Mesenchymal stem cell (in vitro differentiated cells and primary cell): ENCODE measurements at regions not wholly inside any gene's neighbourhood (a gene's known extent, or its start where the extent isn't known, plus 50 kb on each side); places are given as distances from the start of the nearest gene placed in this dataset.

Experiments
- DNase-seq: peaks from one replicate; pipeline ENCODE4 v3.0.0-alpha.2; 2013
- H2AFZ ChIP-seq: one replicate; pipeline ENCODE4 v1.6.1; 2013; ENCODE audit warnings: low read depth, mild to moderate bottlenecking, control low read depth, inconsistent platforms, low read length, moderate library complexity
- H2AK5ac ChIP-seq: 2 replicates; pipeline ENCODE4 v1.6.1; 2013; ENCODE audit warnings: low read length, moderate library complexity, mild to moderate bottlenecking, inconsistent platforms; ENCODE audit not compliant: severe bottlenecking
- H2BK120ac ChIP-seq: one replicate; pipeline ENCODE4 v1.6.1; 2013; ENCODE audit warnings: low read depth, mild to moderate bottlenecking, inconsistent platforms, low read length, moderate library complexity
- H2BK12ac ChIP-seq, 2 experiments: one replicate each; pipeline ENCODE4 v1.6.1; 2013; ENCODE audit warnings: inconsistent platforms in 2 of 2, low read length in 2 of 2, mild to moderate bottlenecking in 2 of 2, moderate library complexity in 2 of 2, control low read depth in 1 of 2
- H2BK15ac ChIP-seq: one replicate; pipeline ENCODE4 v1.6.1; 2013; ENCODE audit warnings: mild to moderate bottlenecking, low read depth, inconsistent platforms; ENCODE audit not compliant: poor library complexity, severe bottlenecking
- H2BK5ac ChIP-seq: 2 replicates; pipeline ENCODE4 v1.6.1; 2013; ENCODE audit warnings: low read depth, mild to moderate bottlenecking, low read length, control low read depth, inconsistent platforms; ENCODE audit not compliant: poor library complexity, severe bottlenecking
- H3K14ac ChIP-seq, 2 experiments: one replicate each; pipeline ENCODE4 v1.6.1; 2013; ENCODE audit warnings: inconsistent platforms in 2 of 2, low read length in 2 of 2, control low read depth in 1 of 2, mild to moderate bottlenecking in 1 of 2, moderate library complexity in 1 of 2
- H3K18ac ChIP-seq, 2 experiments: one replicate each; pipeline ENCODE4 v1.6.1; 2013; ENCODE audit warnings: inconsistent platforms in 2 of 2, low read length in 2 of 2, control low read depth in 1 of 2, low read depth in 1 of 2, mild to moderate bottlenecking in 1 of 2
- H3K23ac ChIP-seq, 2 experiments: one replicate each; pipeline ENCODE4 v1.6.1; 2013; ENCODE audit warnings: inconsistent platforms in 2 of 2, low read length in 2 of 2, mild to moderate bottlenecking in 2 of 2, moderate library complexity in 2 of 2, control low read depth in 1 of 2
- H3K27ac ChIP-seq: 2 replicates; pipeline ENCODE4 v1.5.1; 2013; ENCODE audit warnings: mild to moderate bottlenecking, moderate library complexity, low read length, control low read depth, inconsistent platforms; ENCODE audit not compliant: poor library complexity, severe bottlenecking
- H3K27me3 ChIP-seq, 2 experiments: 2 replicates each; pipeline versions ENCODE4 v1.6.1 to v1.7.0; 2013; ENCODE audit warnings: low read length in 2 of 2, mild to moderate bottlenecking in 2 of 2, moderate library complexity in 2 of 2, control low read depth in 1 of 2, inconsistent platforms in 1 of 2; ENCODE audit not compliant: control insufficient read depth in 1 of 2, insufficient read depth in 1 of 2
- H3K36me3 ChIP-seq, 2 experiments: 2 replicates each; pipeline versions ENCODE4 v1.6.1 to v1.7.0; 2013; ENCODE audit warnings: low read length in 2 of 2, control low read depth in 1 of 2, inconsistent platforms in 1 of 2, low read depth in 1 of 2, mild to moderate bottlenecking in 1 of 2; ENCODE audit not compliant: insufficient read depth in 2 of 2, control insufficient read depth in 1 of 2
- H3K4ac ChIP-seq, 2 experiments: one replicate each; pipeline ENCODE4 v1.6.1; 2013; ENCODE audit warnings: inconsistent platforms in 2 of 2, low read length in 2 of 2, mild to moderate bottlenecking in 2 of 2, moderate library complexity in 2 of 2, control low read depth in 1 of 2, low read depth in 1 of 2
- H3K4me1 ChIP-seq: 2 replicates; pipeline ENCODE4 v1.6.1; 2013; ENCODE audit warnings: low read depth, low read length, control low read depth; ENCODE audit not compliant: control insufficient read depth, insufficient read depth
- H3K4me2 ChIP-seq: 2 replicates; pipeline ENCODE4 v1.6.1; 2013; ENCODE audit warnings: low read length, mild to moderate bottlenecking, inconsistent platforms; ENCODE audit not compliant: poor library complexity, severe bottlenecking
- H3K4me3 ChIP-seq, 2 experiments: 2 replicates each; pipeline versions ENCODE4 v1.5.1 to v1.7.0; 2013; ENCODE audit warnings: low read length in 2 of 2, mild to moderate bottlenecking in 2 of 2, control low read depth in 1 of 2, low read depth in 1 of 2; ENCODE audit not compliant: insufficient read depth in 1 of 2
- H3K79me1 ChIP-seq: replicated peaks from 2 replicates; pipeline ENCODE4 v1.6.1; 2013; ENCODE audit warnings: mild to moderate bottlenecking, control low read depth, low read length, inconsistent platforms; ENCODE audit not compliant: poor library complexity, severe bottlenecking
- H3K9ac ChIP-seq: 2 replicates; pipeline ENCODE4 v1.7.0; 2013; ENCODE audit warnings: mild to moderate bottlenecking, low read length, moderate library complexity
- H3K9me3 ChIP-seq: 2 replicates; pipeline ENCODE4 v1.7.0; 2013; ENCODE audit warnings: mild to moderate bottlenecking, low read length; ENCODE audit not compliant: control insufficient read depth
- H4K8ac ChIP-seq: one replicate; pipeline ENCODE4 v1.6.1; 2013; ENCODE audit warnings: inconsistent platforms, mild to moderate bottlenecking, low read length, moderate library complexity
- H4K91ac ChIP-seq: one replicate; pipeline ENCODE4 v1.6.1; 2013; ENCODE audit warnings: mild to moderate bottlenecking, low read length, inconsistent platforms
- WGBS: methylation state at CpG from one replicate; pipeline ENCODE4 v1.1.7; 2013; ENCODE audit warnings: mixed read lengths; 5-methylcytosine and 5-hydroxymethylcytosine counted together

DNA sequence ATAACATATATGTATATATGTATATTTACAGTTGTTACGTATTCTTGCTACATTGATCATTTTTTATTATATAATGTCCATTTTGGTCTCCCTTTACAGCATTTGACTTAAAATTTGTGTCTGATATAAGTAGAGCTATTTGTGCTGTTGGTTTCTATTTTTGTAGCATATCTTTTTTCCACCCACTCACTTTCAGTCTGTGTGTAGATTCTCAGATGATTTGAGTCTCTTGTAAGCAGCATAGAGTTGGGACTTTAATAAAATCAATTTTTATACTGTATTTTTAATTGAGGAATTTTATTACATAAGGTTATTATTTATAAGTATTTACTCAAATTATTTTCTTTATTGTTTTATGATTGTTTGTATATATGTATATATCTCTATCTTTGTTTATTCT, 1293.7 kb downstream of the TMEM121 start:
- Histone ChIP-seq H3K4me1 (no peaks in the 10 kb centered on the region), H2BK5ac (no peak overlapping the region), H3K14ac (no peak overlapping the region), H3K18ac (no peak overlapping the region), H3K9ac (no peak overlapping the region), H2AFZ (no peak overlapping the region), H3K23ac (no peak overlapping the region), H3K36me3 (no peaks in the 10 kb centered on the region), H3K27me3 (peaks cover 0 to 2% of the 10 kb centered on the region in 2 experiments), H4K8ac (no peak overlapping the region), H3K27ac (no peak overlapping the region), H3K9me3 (no peaks in the 10 kb centered on the region), H3K4ac (no peak overlapping the region), H2BK15ac (no peak overlapping the region), H3K4me3 (no peak overlapping the region), H2BK120ac (no peak overlapping the region), H3K4me2 (no peak overlapping the region), H3K79me1 (no peaks in the 10 kb centered on the region), H2BK12ac (no peak overlapping the region), H2AK5ac (no peak overlapping the region), H4K91ac (no peak overlapping the region)
- no CpG with 5 or more reads among the region's 1 CpG for WGBS
- no peak for DNase-seq

DNA sequence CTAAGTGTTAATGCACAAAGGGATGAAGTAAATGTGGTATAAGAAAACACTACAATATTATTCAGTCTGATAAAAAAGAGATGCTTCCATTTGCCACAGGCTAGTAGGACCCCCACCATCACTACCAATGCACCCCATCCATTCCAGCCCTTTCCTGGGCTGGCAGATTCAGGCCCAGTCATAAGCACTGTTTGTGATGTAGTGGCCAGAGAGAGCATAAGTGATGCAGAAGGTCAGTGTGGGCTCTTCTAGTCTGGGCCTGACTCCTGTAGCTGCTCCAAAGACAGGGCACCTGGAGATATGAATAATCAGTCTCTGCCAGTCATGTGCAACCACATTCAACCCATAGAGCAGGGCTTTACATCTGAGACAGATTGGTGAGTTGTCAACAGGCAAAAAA, 1294.7 kb downstream of the TMEM121 start:
- H2AFZ ChIP-seq: no peak overlapping the region
- no peaks in the 10 kb centered on the region for H3K79me1 ChIP-seq
- H3K9me3 ChIP-seq: no peaks in the 10 kb centered on the region
- no peak overlapping the region for H2BK5ac ChIP-seq
- no peak overlapping the region for H3K23ac ChIP-seq
- no peak overlapping the region for H2BK15ac ChIP-seq
- no peak overlapping the region for H3K18ac ChIP-seq
- H4K91ac ChIP-seq: no peak overlapping the region
- H2BK120ac ChIP-seq: no peak overlapping the region
- peaks cover 0 to 2% of the 10 kb centered on the region in 2 experiments for H3K27me3 ChIP-seq
- no peak overlapping the region for H3K4me3 ChIP-seq
- H3K4ac ChIP-seq: no peak overlapping the region
- H3K4me2 ChIP-seq: no peak overlapping the region
- no peak overlapping the region for H4K8ac ChIP-seq
- H3K36me3 ChIP-seq: no peaks in the 10 kb centered on the region
- DNase-seq: no peak
- H3K4me1 ChIP-seq: no peaks in the 10 kb centered on the region
- no peak overlapping the region for H3K27ac ChIP-seq
- H2BK12ac ChIP-seq: no peak overlapping the region
- H3K9ac ChIP-seq: no peak overlapping the region
- H3K14ac ChIP-seq: no peak overlapping the region
- no peak overlapping the region for H2AK5ac ChIP-seq

DNA sequence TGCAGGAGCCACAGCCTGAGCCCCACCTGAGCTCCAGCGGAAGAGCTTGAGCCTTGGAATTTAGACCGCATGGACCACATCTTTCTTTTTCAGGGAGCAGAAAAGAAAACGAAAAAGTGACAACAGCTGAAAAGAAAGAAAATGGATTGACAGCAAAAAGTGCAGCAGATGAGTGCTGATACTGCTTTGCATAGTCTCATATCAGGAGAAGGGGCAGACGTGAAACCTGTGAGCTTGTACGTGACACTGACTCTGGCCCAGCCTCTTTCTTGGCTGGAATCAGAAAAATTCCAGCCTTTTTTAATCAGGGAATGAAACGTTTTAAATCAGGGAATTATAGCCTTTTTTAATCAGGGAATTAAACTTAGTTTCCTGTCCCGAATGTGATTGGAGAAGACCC, 1296.5 kb downstream of the TMEM121 start:
- Histone ChIP-seq H3K27ac (no peak overlapping the region), H3K9ac (no peak overlapping the region), H4K8ac (no peak overlapping the region), H3K4me1 (no peaks in the 10 kb centered on the region), H3K27me3 (peaks cover 0 to 2% of the 10 kb centered on the region in 2 experiments), H3K4ac (no peak overlapping the region), H3K23ac (no peak overlapping the region), H3K18ac (no peak overlapping the region), H2BK120ac (no peak overlapping the region), H2AK5ac (no peak overlapping the region), H3K36me3 (no peaks in the 10 kb centered on the region), H3K14ac (no peak overlapping the region), H3K4me2 (no peak overlapping the region), H4K91ac (no peak overlapping the region), H3K79me1 (no peaks in the 10 kb centered on the region), H3K9me3 (no peaks in the 10 kb centered on the region), H2BK5ac (no peak overlapping the region), H2BK15ac (no peak overlapping the region), H2BK12ac (no peak overlapping the region), H3K4me3 (no peak overlapping the region), H2AFZ (no peak overlapping the region)
- 73% methylated on average over 7 of the region's 7 CpGs for WGBS
- DNase-seq: no peak

DNA sequence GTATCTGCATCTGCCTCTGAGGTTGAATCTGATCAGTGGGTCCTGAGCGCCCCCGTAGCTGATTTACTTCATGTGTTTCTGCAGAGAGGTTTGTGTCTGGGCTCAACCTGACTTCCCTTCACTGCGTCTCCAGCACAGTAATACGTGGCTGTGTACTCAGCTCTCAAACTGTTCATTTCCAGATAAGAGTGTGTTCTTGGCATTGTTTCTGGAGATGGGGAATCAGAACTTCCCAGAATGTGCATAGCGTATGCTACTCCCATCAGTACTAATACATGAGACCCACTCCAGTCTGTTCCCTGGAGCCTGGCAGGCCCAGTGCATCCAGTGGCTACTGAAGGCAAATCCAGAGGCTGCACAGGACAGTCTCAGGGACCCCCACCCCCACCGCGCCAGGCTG, 1297.2 kb downstream of the TMEM121 start:
- H2BK15ac ChIP-seq: no peak overlapping the region
- no peak overlapping the region for H3K23ac ChIP-seq
- H2BK12ac ChIP-seq: no peak overlapping the region
- peaks cover 0 to 2% of the 10 kb centered on the region in 2 experiments for H3K27me3 ChIP-seq
- no peak overlapping the region for H2BK5ac ChIP-seq
- no peak overlapping the region for H3K4me2 ChIP-seq
- H3K4me3 ChIP-seq: no peak overlapping the region
- no peak overlapping the region for H3K27ac ChIP-seq
- no peak overlapping the region for H3K18ac ChIP-seq
- H2AFZ ChIP-seq: no peak overlapping the region
- no peak overlapping the region for H4K8ac ChIP-seq
- 84% methylated on average over 7 of the region's 7 CpGs for WGBS
- no peaks in the 10 kb centered on the region for H3K36me3 ChIP-seq
- DNase-seq: no peak
- H4K91ac ChIP-seq: no peak overlapping the region
- no peaks in the 10 kb centered on the region for H3K4me1 ChIP-seq
- no peak overlapping the region for H3K4ac ChIP-seq
- no peak overlapping the region for H2BK120ac ChIP-seq
- H3K9me3 ChIP-seq: no peaks in the 10 kb centered on the region
- no peak overlapping the region for H3K14ac ChIP-seq
- H2AK5ac ChIP-seq: no peak overlapping the region
- H3K79me1 ChIP-seq: no peaks in the 10 kb centered on the region
- no peak overlapping the region for H3K9ac ChIP-seq
